IMR-90 (cell line): ENCODE measurements at regions not wholly inside any gene's neighbourhood (a gene's known extent, or its start where the extent isn't known, plus 50 kb on each side); places are given as distances from the start of the nearest gene placed in this dataset.

Experiments used
- BHLHE40 ChIP-seq: fragments of 150-350 bp; IDR thresholded peaks from 2 replicates; pipeline ENCODE4 v1.6.1; 2016; ENCODE audit warnings: mild to moderate bottlenecking, low read depth, low read length
- SMC3 ChIP-seq: fragments of 150-350 bp; IDR thresholded peaks from 2 replicates; pipeline ENCODE4 v1.6.1; 2016; ENCODE audit warnings: low read depth, mild to moderate bottlenecking, antibody characterized with exemption, low read length, moderate library complexity

GRCh38 chr2:341017-341542 lies 53.2 kb upstream of the ALKAL2 start:
- TF ChIP-seq SMC3 (no peak), BHLHE40 (no peak)
